Panc1 (cell line): ENCODE measurements at regions not wholly inside any gene's neighbourhood (a gene's known extent, or its start where the extent isn't known, plus 50 kb on each side); places are given as distances from the start of the nearest gene placed in this dataset.

Experiments used
- POLR2AphosphoS5 ChIP-seq: IDR thresholded peaks from 2 replicates; pipeline ENCODE4 v1.6.1; 2012; ENCODE audit warnings: mild to moderate bottlenecking, low read depth, low read length, moderate library complexity
- TF ChIP-seq, protein P1 (sequence below): fragments of 450-650 bp; IDR thresholded peaks from 2 replicates; pipeline ENCODE4 v1.5.1; 2017; ENCODE audit warnings: mild to moderate bottlenecking

DNA sequence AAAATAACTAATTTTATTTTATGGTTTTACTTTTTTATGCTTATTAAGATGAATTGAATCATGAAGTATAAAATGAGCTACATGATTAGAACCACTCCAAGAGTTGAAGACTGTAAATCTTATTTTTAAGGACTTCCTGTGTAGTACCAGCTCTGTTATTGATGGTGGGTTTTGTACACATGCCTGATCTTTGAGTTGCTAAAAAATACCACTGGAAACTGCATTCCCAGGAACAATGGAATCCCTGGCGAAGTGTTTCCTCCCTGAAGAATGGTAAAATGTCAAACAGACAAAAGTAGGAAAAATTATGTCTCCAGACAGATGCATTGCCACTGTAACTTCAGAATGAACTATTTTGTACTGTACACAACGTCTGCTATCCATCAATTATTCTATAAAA lies 935.4 kb upstream of the TENM3 start:
- TF ChIP-seq POLR2AphosphoS5 = no peak
- TF ChIP-seq, protein P1, sequence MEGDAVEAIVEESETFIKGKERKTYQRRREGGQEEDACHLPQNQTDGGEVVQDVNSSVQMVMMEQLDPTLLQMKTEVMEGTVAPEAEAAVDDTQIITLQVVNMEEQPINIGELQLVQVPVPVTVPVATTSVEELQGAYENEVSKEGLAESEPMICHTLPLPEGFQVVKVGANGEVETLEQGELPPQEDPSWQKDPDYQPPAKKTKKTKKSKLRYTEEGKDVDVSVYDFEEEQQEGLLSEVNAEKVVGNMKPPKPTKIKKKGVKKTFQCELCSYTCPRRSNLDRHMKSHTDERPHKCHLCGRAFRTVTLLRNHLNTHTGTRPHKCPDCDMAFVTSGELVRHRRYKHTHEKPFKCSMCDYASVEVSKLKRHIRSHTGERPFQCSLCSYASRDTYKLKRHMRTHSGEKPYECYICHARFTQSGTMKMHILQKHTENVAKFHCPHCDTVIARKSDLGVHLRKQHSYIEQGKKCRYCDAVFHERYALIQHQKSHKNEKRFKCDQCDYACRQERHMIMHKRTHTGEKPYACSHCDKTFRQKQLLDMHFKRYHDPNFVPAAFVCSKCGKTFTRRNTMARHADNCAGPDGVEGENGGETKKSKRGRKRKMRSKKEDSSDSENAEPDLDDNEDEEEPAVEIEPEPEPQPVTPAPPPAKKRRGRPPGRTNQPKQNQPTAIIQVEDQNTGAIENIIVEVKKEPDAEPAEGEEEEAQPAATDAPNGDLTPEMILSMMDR = no peak
